Trophoblast cell (in vitro differentiated cells and primary cell): ENCODE measurements at regions not wholly inside any gene's neighbourhood (a gene's known extent, or its start where the extent isn't known, plus 50 kb on each side); places are given as distances from the start of the nearest gene placed in this dataset.

Experiments used
- DNase-seq, 2 donors: peaks; one replicate each; pipeline ENCODE4 v3.0.0-alpha.2; 2016
- H2AFZ ChIP-seq: 2 replicates; pipeline ENCODE4 v1.6.1; 2013; ENCODE audit warnings: low read length, moderate library complexity, mild to moderate bottlenecking; ENCODE audit not compliant: insufficient read depth, poor library complexity
- H2AK5ac ChIP-seq: 2 replicates; pipeline ENCODE4 v1.6.1; 2013; ENCODE audit warnings: mild to moderate bottlenecking, low read length
- H2BK120ac ChIP-seq: 2 replicates; pipeline ENCODE4 v1.6.1; 2013; ENCODE audit warnings: low read length, mild to moderate bottlenecking, moderate library complexity; ENCODE audit not compliant: insufficient read depth, poor library complexity
- H2BK12ac ChIP-seq: 2 replicates; pipeline ENCODE4 v1.6.1; 2013; ENCODE audit warnings: mild to moderate bottlenecking, low read length, moderate library complexity
- H2BK5ac ChIP-seq: 2 replicates; pipeline ENCODE4 v1.6.1; 2013; ENCODE audit warnings: low read length, low read depth, moderate library complexity, mild to moderate bottlenecking; ENCODE audit not compliant: poor library complexity
- H3K14ac ChIP-seq: 2 replicates; pipeline ENCODE4 v1.6.1; 2013; ENCODE audit warnings: mild to moderate bottlenecking, low read length
- H3K18ac ChIP-seq: 2 replicates; pipeline ENCODE4 v1.6.1; 2013; ENCODE audit warnings: mild to moderate bottlenecking, low read length
- H3K23ac ChIP-seq: 2 replicates; pipeline ENCODE4 v1.6.1; 2013; ENCODE audit warnings: low read length
- H3K27ac ChIP-seq: 2 replicates; pipeline ENCODE4 v1.5.1; 2013; ENCODE audit warnings: low read depth, mild to moderate bottlenecking, inconsistent platforms, low read length, moderate library complexity
- H3K27me3 ChIP-seq: 2 replicates; pipeline ENCODE4 v1.6.1; 2013; ENCODE audit warnings: inconsistent platforms, mild to moderate bottlenecking, low read length, moderate library complexity; ENCODE audit not compliant: insufficient read depth
- H3K36me3 ChIP-seq, 2 experiments: 1 replicate in 1 of 2; 2 replicates in 1 of 2; pipeline ENCODE4 v1.6.1; 2013; ENCODE audit warnings: low read length in 2 of 2, mild to moderate bottlenecking in 2 of 2, moderate library complexity in 1 of 2; ENCODE audit not compliant: insufficient read depth in 2 of 2, control insufficient read depth in 1 of 2
- H3K4ac ChIP-seq: 2 replicates; pipeline ENCODE4 v1.6.1; 2013; ENCODE audit warnings: low read depth, mild to moderate bottlenecking, low read length, moderate library complexity
- H3K4me1 ChIP-seq, 2 experiments: 1 replicate in 1 of 2; 2 replicates in 1 of 2; pipeline ENCODE4 v1.6.1; 2013; ENCODE audit warnings: low read length in 2 of 2, mild to moderate bottlenecking in 2 of 2, moderate library complexity in 1 of 2; ENCODE audit not compliant: insufficient read depth in 2 of 2, control insufficient read depth in 1 of 2
- H3K4me2 ChIP-seq: 2 replicates; pipeline ENCODE4 v1.6.1; 2013; ENCODE audit warnings: inconsistent platforms, mild to moderate bottlenecking, low read length, moderate library complexity
- H3K4me3 ChIP-seq: 2 replicates; pipeline ENCODE4 v1.5.1; 2013; ENCODE audit warnings: mild to moderate bottlenecking, low read depth, low read length, inconsistent platforms
- H3K79me1 ChIP-seq: one replicate; pipeline ENCODE4 v1.6.1; 2013; ENCODE audit warnings: low read length
- H3K79me2 ChIP-seq: 2 replicates; pipeline ENCODE4 v1.6.1; 2013; ENCODE audit warnings: low read length, mild to moderate bottlenecking; ENCODE audit not compliant: control insufficient read depth, insufficient read depth, poor library complexity
- H3K9ac ChIP-seq: 2 replicates; pipeline ENCODE4 v1.6.1; 2013; ENCODE audit warnings: mild to moderate bottlenecking, low read length
- H3K9me3 ChIP-seq: 2 replicates; pipeline ENCODE4 v1.6.1; 2013; ENCODE audit warnings: low read depth, mild to moderate bottlenecking, control low read depth, inconsistent platforms, low read length; ENCODE audit not compliant: insufficient read depth
- H4K12ac ChIP-seq: 2 replicates; pipeline ENCODE4 v1.6.1; 2013; ENCODE audit warnings: low read depth, mild to moderate bottlenecking, low read length, moderate library complexity
- H4K8ac ChIP-seq: 2 replicates; pipeline ENCODE4 v1.6.1; 2013; ENCODE audit warnings: low read depth, mild to moderate bottlenecking, low read length, moderate library complexity
- H4K91ac ChIP-seq: one replicate; pipeline ENCODE4 v1.6.1; 2013; ENCODE audit warnings: low read depth, mild to moderate bottlenecking, low read length, moderate library complexity
- WGBS: extraction: QIAGEN DNeasy Blood & Tissue Kit; methylation state at CpG from one replicate; pipeline ENCODE4 v1.1.7; 2013; ENCODE audit warnings: missing lambda C conversion rate; ENCODE audit not compliant: insufficient read length, insufficient coverage; ENCODE audit errors: extremely low coverage; 5-methylcytosine and 5-hydroxymethylcytosine counted together

- no peak overlapping the region for H3K9ac ChIP-seq
- no peak overlapping the region for H4K91ac ChIP-seq
- no peaks in the 10 kb centered on the region for H3K9me3 ChIP-seq
- peak overlapping the region; percentile 61 for H2BK5ac ChIP-seq
- no peak overlapping the region for H3K23ac ChIP-seq
- peaks cover 11% of the 10 kb centered on the region for H3K79me1 ChIP-seq
- no peak overlapping the region for H2BK12ac ChIP-seq
- no peak overlapping the region for H2AK5ac ChIP-seq
- H3K79me2 ChIP-seq: no peaks in the 10 kb centered on the region
- no peak overlapping the region for H3K4me2 ChIP-seq
- no peak overlapping the region for H3K14ac ChIP-seq
- peak overlapping the region; percentile 52 for H2BK120ac ChIP-seq
- no peak overlapping the region for H4K8ac ChIP-seq
- peaks cover 0 to 3% of the 10 kb centered on the region in 2 experiments for H3K4me1 ChIP-seq
- DNase-seq: no peak
- H4K12ac ChIP-seq: no peak overlapping the region
- no peak overlapping the region for H3K4ac ChIP-seq
- no CpG with 5 or more reads among the region's 4 CpGs for WGBS
- H3K4me3 ChIP-seq: no peak overlapping the region
- no peak overlapping the region for H2AFZ ChIP-seq
- no peak overlapping the region for H3K27ac ChIP-seq
- H3K36me3 ChIP-seq: no peaks in the 10 kb centered on the region
- no peaks in the 10 kb centered on the region for H3K27me3 ChIP-seq
- H3K18ac ChIP-seq: no peak overlapping the region
These were observed 278.1 kb downstream of the SLC6A15 start for GRCh38 chr12:84634526-84634925.

- Histone ChIP-seq H3K79me2 (no peaks in the 10 kb centered on the region), H3K79me1 (peaks cover 8% of the 10 kb centered on the region), H3K4me3 (no peak overlapping the region), H3K4me1 (peaks cover 0 to 3% of the 10 kb centered on the region in 2 experiments), H2AFZ (no peak overlapping the region), H3K36me3 (no peaks in the 10 kb centered on the region), H3K4me2 (no peak overlapping the region), H3K27me3 (no peaks in the 10 kb centered on the region), H2BK120ac (no peak overlapping the region), H3K23ac (no peak overlapping the region), H2BK5ac (no peak overlapping the region), H4K91ac (no peak overlapping the region), H3K18ac (no peak overlapping the region), H2BK12ac (no peak overlapping the region), H4K8ac (no peak overlapping the region), H3K14ac (no peak overlapping the region), H3K9me3 (no peaks in the 10 kb centered on the region), H3K4ac (no peak overlapping the region), H2AK5ac (no peak overlapping the region), H4K12ac (no peak overlapping the region), H3K9ac (no peak overlapping the region), H3K27ac (no peak overlapping the region)
- no CpG with 5 or more reads among the region's 4 CpGs for WGBS
- peak; percentile 13 to 49 for DNase-seq
These were observed 280.0 kb downstream of the SLC6A15 start for GRCh38 chr12:84632556-84632955.

GRCh38 chr12:84631020-84631419, 281.6 kb downstream of the SLC6A15 start:
- peak overlapping the region; percentile 25 for H3K27ac ChIP-seq
- no peaks in the 10 kb centered on the region for H3K79me2 ChIP-seq
- no peak overlapping the region for H3K23ac ChIP-seq
- no peak overlapping the region for H4K91ac ChIP-seq
- H3K4me1 ChIP-seq: peaks cover 0 to 2% of the 10 kb centered on the region in 2 experiments
- no peak overlapping the region for H3K18ac ChIP-seq
- no peak overlapping the region for H3K14ac ChIP-seq
- H4K8ac ChIP-seq: no peak overlapping the region
- no peak overlapping the region for H3K4ac ChIP-seq
- no peaks in the 10 kb centered on the region for H3K36me3 ChIP-seq
- H3K4me2 ChIP-seq: no peak overlapping the region
- no peak overlapping the region for H2AK5ac ChIP-seq
- no peak overlapping the region for H3K9ac ChIP-seq
- no peak overlapping the region for H2BK12ac ChIP-seq
- H2BK5ac ChIP-seq: no peak overlapping the region
- H3K9me3 ChIP-seq: no peaks in the 10 kb centered on the region
- H3K79me1 ChIP-seq: peaks cover 7% of the 10 kb centered on the region
- H2AFZ ChIP-seq: no peak overlapping the region
- H3K4me3 ChIP-seq: no peak overlapping the region
- no peak overlapping the region for H2BK120ac ChIP-seq
- no peaks in the 10 kb centered on the region for H3K27me3 ChIP-seq
- DNase-seq: no peak
- H4K12ac ChIP-seq: no peak overlapping the region

- no peaks in the 10 kb centered on the region for H3K79me2 ChIP-seq
- no peak overlapping the region for H3K23ac ChIP-seq
- no peak for DNase-seq
- no peak overlapping the region for H3K4me2 ChIP-seq
- H3K4me1 ChIP-seq: peaks cover 0 to 5% of the 10 kb centered on the region in 2 experiments
- peaks cover 14% of the 10 kb centered on the region for H3K79me1 ChIP-seq
- no peak overlapping the region for H3K14ac ChIP-seq
- peak overlapping the region; percentile 91 for H3K27ac ChIP-seq
- H3K27me3 ChIP-seq: no peaks in the 10 kb centered on the region
- WGBS: no CpG with 5 or more reads among the region's 3 CpGs
- no peak overlapping the region for H2BK120ac ChIP-seq
- H3K4ac ChIP-seq: no peak overlapping the region
- H3K4me3 ChIP-seq: no peak overlapping the region
- no peak overlapping the region for H2BK12ac ChIP-seq
- no peak overlapping the region for H4K8ac ChIP-seq
- H2AFZ ChIP-seq: no peak overlapping the region
- no peak overlapping the region for H4K91ac ChIP-seq
- H3K36me3 ChIP-seq: no peaks in the 10 kb centered on the region
- H3K9me3 ChIP-seq: no peaks in the 10 kb centered on the region
- H2BK5ac ChIP-seq: no peak overlapping the region
- H2AK5ac ChIP-seq: no peak overlapping the region
- no peak overlapping the region for H3K18ac ChIP-seq
- no peak overlapping the region for H3K9ac ChIP-seq
- no peak overlapping the region for H4K12ac ChIP-seq
These were observed 285.0 kb downstream of the SLC6A15 start for GRCh38 chr12:84627593-84627992.
